ENCODE measurements at regions not wholly inside any gene's neighbourhood (a gene's known extent, or its start where the extent isn't known, plus 50 kb on each side); places are given as distances from the start of the nearest gene placed in this dataset.

DNA sequence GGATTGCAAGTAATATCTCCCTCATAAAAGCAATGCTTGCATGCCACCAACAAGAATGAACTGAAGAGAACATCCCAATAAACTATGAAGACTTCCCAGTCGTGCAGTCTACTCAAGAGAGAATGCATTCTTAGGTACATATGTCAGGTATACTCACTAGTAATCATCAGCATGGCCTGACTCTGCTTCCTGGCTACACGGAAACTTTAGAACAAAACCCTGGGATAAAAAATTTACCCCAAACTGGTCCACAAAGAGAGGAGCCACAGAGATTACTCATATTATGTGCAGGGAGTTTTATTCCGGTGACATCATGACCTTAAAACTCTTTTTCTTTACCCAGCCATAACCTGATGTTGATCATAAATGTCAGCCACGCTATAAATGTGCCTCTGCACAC, 57.5 kb upstream of the PAPPA start:
- no peak overlapping the region for H3K27ac ChIP-seq
- ChIA-PET POLR2A (ENCODE audit: low non-redundant PET) (no interaction called here), CTCF (no interaction called here)
- TF ChIP-seq CTCF (conservative IDR thresholded peaks at IDR 0.05; ENCODE audit: low read depth): no peak
- DNase-seq (ENCODE audit: low spot score): peak; percentile 34

GRCh38 chr9:116096853-116097252, 56.7 kb upstream of the PAPPA start:
- POLR2A ChIA-PET (ENCODE audit: low non-redundant PET): no interaction called here
- DNase-seq (ENCODE audit: low spot score): no peak
- TF ChIP-seq CTCF (conservative IDR thresholded peaks at IDR 0.05; ENCODE audit: low read depth): no peak
- CTCF ChIA-PET: no interaction called here
- no peak overlapping the region for H3K27ac ChIP-seq

DNA sequence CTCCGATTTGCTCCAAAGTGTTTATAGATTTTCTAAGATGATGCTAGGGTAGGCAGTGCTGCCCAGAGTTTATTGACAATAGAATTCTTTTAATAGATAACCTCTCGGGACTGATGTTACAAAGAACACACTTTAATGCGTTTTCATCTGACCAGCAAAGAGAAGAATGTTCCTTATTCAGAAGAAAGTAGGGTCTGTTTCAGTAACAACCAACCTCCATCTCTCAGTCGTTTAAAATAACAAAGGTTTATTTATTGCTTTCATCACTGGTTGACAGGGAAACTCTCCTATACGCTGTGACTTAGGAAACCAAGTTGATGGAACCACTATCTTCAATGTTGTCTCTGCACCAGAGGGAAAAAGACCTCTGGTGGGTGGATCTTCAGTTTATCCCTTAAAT, 55.1 kb upstream of the PAPPA start:
- TF ChIP-seq CTCF (conservative IDR thresholded peaks at IDR 0.05; ENCODE audit: low read depth): no peak
- POLR2A ChIA-PET (ENCODE audit: low non-redundant PET): no interaction called here
- H3K27ac ChIP-seq: no peak overlapping the region
- no peak for DNase-seq (ENCODE audit: low spot score)
- CTCF ChIA-PET: no interaction called here

DNA sequence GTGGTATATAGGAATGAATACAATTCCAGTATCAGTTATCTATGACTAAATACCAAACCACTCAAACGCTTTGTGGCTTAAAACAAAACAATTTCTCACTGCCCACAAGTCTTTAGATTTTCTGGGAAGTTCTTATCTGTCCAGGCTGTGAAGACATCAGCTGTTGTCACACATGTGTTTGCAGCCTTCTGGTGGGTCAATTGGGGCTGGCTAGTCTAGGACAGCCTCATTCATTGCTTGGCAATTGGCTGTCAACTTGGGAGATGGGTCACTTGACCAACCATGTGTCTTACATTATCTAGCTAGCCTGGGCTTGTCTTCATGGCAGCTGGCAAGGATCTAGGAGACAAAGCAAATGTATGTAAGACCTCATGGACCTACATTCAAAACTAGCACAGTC, 53.8 kb upstream of the PAPPA start:
- POLR2A ChIA-PET (ENCODE audit: low non-redundant PET): no interaction called here
- CTCF ChIA-PET: no interaction called here
- DNase-seq (ENCODE audit: low spot score): no peak
- TF ChIP-seq CTCF (conservative IDR thresholded peaks at IDR 0.05; ENCODE audit: low read depth): no peak
- no peak overlapping the region for H3K27ac ChIP-seq

GRCh38 chr9:116100711-116101121, 52.9 kb upstream of the PAPPA start:
- peak; percentile 90 for DNase-seq (ENCODE audit: low spot score)
- ChIA-PET POLR2A (ENCODE audit: low non-redundant PET) (interaction anchor here (1.1 kb wide), 1 partner anchor 98 kb away, joined by 3 read pairs; no protein-coding TSS in a partner anchor), CTCF (interaction anchor here (0.6 to 1.1 kb wide), 2 partner anchors 157 to 507 kb away, joined by 4 to 7 read pairs; no protein-coding TSS in a partner anchor)
- H3K27ac ChIP-seq: no peak overlapping the region
- no peak for TF ChIP-seq CTCF (conservative IDR thresholded peaks at IDR 0.05; ENCODE audit: low read depth)

GRCh38 chr9:116101516-116101915, 52.1 kb upstream of the PAPPA start:
- peak; percentile 80 for DNase-seq (ENCODE audit: low spot score)
- ChIA-PET POLR2A (ENCODE audit: low non-redundant PET) (interaction anchor here (1.1 kb wide), 1 partner anchor 99 kb away, joined by 3 read pairs; no protein-coding TSS in a partner anchor), CTCF (interaction anchor here (1.1 kb wide), 1 partner anchor 158 kb away, joined by 7 read pairs; no protein-coding TSS in a partner anchor)
- no peak for TF ChIP-seq CTCF (conservative IDR thresholded peaks at IDR 0.05; ENCODE audit: low read depth)
- H3K27ac ChIP-seq: no peak overlapping the region

GRCh38 chr9:116102596-116102995, 51.0 kb upstream of the PAPPA start:
- H3K27ac ChIP-seq: no peak overlapping the region
- DNase-seq (ENCODE audit: low spot score): no peak
- no peak for TF ChIP-seq CTCF (conservative IDR thresholded peaks at IDR 0.05; ENCODE audit: low read depth)
- CTCF ChIA-PET: interaction anchor here (0.6 kb wide), 1 partner anchor 236 kb away, joined by 3 read pairs; no protein-coding TSS in a partner anchor
- POLR2A ChIA-PET (ENCODE audit: low non-redundant PET): no interaction called here

Data from RWPE1 (cell line).